ENCODE measurements at regions not wholly inside any gene's neighbourhood (a gene's known extent, or its start where the extent isn't known, plus 50 kb on each side); places are given as distances from the start of the nearest gene placed in this dataset.

DNA sequence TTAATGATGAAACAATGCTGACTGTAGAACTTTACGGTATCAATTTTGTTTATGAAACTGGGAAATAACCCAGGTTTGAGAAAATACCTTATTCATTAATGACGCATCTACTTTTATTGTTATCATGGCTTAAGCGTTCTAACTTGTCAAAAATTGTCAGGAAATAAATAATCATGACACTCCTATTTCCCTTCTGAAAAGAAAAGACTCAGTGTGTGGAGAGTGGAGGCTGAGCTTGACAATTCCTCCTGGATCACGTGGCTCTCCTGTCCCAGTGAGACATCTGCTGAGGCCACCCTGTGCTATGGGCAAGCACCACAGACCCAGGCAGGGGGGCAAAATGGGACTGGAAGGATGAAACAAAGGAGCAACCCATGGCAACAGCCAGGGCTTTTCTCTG lies 466.4 kb downstream of the ZNF608 start:
- no peak overlapping the region for H2AFZ ChIP-seq (ENCODE audit: low read length)
- no peaks in the 10 kb centered on the region for H3K36me3 ChIP-seq (ENCODE audit: insufficient read depth, low read length)
- no peak overlapping the region for H3K27ac ChIP-seq (ENCODE audit: low read depth, low read length)
- no peaks in the 10 kb centered on the region for H3K27me3 ChIP-seq (ENCODE audit: insufficient read depth, low read length)
- H4K20me1 ChIP-seq (ENCODE audit: insufficient read depth, low read length), result no peaks in the 10 kb centered on the region
- H3K4me1 ChIP-seq (ENCODE audit: insufficient read depth, low read length), result no peaks in the 10 kb centered on the region
- no peak overlapping the region for H3K4me3 ChIP-seq (ENCODE audit: insufficient read depth, low read length)
- no peak for DNase-seq (ENCODE audit: insufficient read length, low spot score, missing footprints)
- no peak overlapping the region for H3K4me2 ChIP-seq (ENCODE audit: insufficient read depth, low read length)
- H3K79me2 ChIP-seq (ENCODE audit: insufficient read depth, low read length), result no peaks in the 10 kb centered on the region
- H3K9me3 ChIP-seq (ENCODE audit: low read depth, low read length), result no peaks in the 10 kb centered on the region
- TF ChIP-seq, protein P1, sequence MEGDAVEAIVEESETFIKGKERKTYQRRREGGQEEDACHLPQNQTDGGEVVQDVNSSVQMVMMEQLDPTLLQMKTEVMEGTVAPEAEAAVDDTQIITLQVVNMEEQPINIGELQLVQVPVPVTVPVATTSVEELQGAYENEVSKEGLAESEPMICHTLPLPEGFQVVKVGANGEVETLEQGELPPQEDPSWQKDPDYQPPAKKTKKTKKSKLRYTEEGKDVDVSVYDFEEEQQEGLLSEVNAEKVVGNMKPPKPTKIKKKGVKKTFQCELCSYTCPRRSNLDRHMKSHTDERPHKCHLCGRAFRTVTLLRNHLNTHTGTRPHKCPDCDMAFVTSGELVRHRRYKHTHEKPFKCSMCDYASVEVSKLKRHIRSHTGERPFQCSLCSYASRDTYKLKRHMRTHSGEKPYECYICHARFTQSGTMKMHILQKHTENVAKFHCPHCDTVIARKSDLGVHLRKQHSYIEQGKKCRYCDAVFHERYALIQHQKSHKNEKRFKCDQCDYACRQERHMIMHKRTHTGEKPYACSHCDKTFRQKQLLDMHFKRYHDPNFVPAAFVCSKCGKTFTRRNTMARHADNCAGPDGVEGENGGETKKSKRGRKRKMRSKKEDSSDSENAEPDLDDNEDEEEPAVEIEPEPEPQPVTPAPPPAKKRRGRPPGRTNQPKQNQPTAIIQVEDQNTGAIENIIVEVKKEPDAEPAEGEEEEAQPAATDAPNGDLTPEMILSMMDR (IDR thresholded peaks at IDR 0.05; ENCODE audit: extremely low read depth, low read depth, low read length), result no peak

DNA sequence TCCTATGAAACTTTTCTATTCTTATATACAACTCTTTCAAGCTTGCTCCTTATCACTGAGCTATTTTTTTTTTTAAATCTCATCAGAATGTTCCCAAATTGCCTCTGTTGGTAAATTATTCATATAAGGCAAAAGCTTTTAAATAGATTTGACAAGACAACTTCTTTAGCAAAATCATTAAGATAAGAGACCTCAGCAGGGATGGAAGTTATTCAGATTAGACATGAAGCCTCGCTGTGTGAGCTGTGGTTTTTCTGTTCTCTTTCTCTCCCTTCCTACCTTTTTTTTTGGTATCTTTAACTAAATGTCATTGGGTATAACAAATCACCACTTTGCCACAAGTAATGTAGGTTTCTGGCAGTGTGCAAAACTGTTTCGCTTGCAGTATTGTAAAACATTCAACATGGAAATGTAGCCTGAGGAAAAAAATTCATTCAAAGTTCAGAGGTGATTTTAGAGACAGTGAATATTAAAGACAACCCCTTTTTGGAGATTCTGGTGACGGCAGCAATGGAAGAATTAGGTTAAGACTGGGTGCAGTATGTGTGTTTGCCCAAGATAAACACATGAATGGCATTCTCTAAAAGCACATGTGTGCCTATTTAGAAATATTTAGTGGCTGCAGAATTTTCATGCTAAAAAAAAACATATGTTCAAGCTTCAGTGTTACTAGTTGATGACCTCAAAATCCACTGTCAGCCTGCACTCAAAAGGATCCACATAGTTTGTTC lies 467.1 kb downstream of the ZNF608 start:
- H3K36me3 ChIP-seq (ENCODE audit: insufficient read depth, low read length), result no peaks in the 10 kb centered on the region
- no peaks in the 10 kb centered on the region for H4K20me1 ChIP-seq (ENCODE audit: insufficient read depth, low read length)
- no peaks in the 10 kb centered on the region for H3K27me3 ChIP-seq (ENCODE audit: insufficient read depth, low read length)
- no peak overlapping the region for H3K4me3 ChIP-seq (ENCODE audit: insufficient read depth, low read length)
- no peak for DNase-seq (ENCODE audit: insufficient read length, low spot score, missing footprints)
- H3K79me2 ChIP-seq (ENCODE audit: insufficient read depth, low read length), result no peaks in the 10 kb centered on the region
- TF ChIP-seq, protein P1 (IDR thresholded peaks at IDR 0.05; ENCODE audit: extremely low read depth, low read depth, low read length), result no peak
- H3K4me1 ChIP-seq (ENCODE audit: insufficient read depth, low read length), result no peaks in the 10 kb centered on the region
- no peak overlapping the region for H3K27ac ChIP-seq (ENCODE audit: low read depth, low read length)
- no peaks in the 10 kb centered on the region for H3K9me3 ChIP-seq (ENCODE audit: low read depth, low read length)
- H2AFZ ChIP-seq (ENCODE audit: low read length), result no peak overlapping the region
- no peak overlapping the region for H3K4me2 ChIP-seq (ENCODE audit: insufficient read depth, low read length)

DNA sequence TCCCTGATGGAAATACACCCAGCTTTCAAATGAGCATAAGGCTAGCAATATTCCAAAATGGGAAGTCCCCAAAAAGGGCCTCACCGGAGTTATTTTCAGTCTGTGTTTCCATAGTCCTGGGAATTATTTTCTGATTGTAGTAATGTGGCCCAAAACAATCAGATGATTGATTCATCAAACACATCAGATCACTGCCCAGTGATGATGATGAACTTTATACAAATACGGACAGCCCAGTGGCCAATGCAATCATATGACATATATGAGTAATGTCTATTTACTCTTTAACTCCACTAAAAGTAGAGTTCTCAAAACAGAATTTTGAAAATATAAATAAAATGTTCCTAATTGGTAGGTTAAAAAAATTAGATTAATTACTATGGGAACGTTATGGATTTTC lies 467.8 kb downstream of the ZNF608 start:
- H3K4me2 ChIP-seq (ENCODE audit: insufficient read depth, low read length), result no peak overlapping the region
- no peak for DNase-seq (ENCODE audit: insufficient read length, low spot score, missing footprints)
- H2AFZ ChIP-seq (ENCODE audit: low read length), result no peak overlapping the region
- H3K79me2 ChIP-seq (ENCODE audit: insufficient read depth, low read length), result no peaks in the 10 kb centered on the region
- no peaks in the 10 kb centered on the region for H3K36me3 ChIP-seq (ENCODE audit: insufficient read depth, low read length)
- H4K20me1 ChIP-seq (ENCODE audit: insufficient read depth, low read length), result no peaks in the 10 kb centered on the region
- TF ChIP-seq, protein P1 (IDR thresholded peaks at IDR 0.05; ENCODE audit: extremely low read depth, low read depth, low read length), result no peak
- no peak overlapping the region for H3K27ac ChIP-seq (ENCODE audit: low read depth, low read length)
- H3K4me1 ChIP-seq (ENCODE audit: insufficient read depth, low read length), result no peaks in the 10 kb centered on the region
- H3K4me3 ChIP-seq (ENCODE audit: insufficient read depth, low read length), result no peak overlapping the region
- H3K9me3 ChIP-seq (ENCODE audit: low read depth, low read length), result no peaks in the 10 kb centered on the region
- no peaks in the 10 kb centered on the region for H3K27me3 ChIP-seq (ENCODE audit: insufficient read depth, low read length)

DNA sequence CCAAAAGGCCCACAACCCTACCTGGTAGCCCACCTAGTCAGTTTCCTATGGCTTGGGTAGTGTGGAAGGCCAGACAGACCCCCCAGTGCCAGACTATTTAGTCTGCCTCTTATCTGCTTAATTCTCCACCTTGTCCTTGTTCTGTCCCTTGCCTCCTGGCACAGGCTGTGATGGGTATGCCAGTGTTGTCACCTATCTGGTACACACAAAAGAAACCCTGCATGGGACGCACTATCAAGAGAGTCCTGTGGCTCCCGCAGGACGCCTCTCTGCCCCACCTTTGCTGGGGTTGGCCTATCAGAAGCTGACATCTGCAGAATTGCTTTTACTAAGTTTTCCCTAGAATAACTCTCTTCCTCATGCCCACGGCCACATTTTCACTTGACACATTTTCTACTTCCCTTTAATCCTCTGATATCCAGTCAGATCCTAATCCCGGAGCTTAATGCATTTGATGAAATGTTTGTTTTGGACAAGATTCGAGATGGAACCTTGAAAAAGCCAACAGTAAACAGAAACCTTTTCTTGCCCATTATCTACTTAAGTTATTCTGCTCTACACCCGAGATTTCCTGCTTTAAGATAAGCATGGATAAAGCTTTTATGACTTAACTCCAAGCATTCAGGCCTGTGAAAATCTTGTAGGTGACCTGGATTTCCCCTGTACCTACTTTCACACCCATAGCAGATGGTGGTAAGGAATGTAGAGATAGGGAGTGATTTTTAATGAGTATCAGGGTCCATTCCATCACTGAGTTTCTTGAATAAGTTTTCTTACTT lies 468.5 kb downstream of the ZNF608 start:
- Histone ChIP-seq H2AFZ (ENCODE audit: low read length) (no peak overlapping the region), H4K20me1 (ENCODE audit: insufficient read depth, low read length) (no peaks in the 10 kb centered on the region), H3K79me2 (ENCODE audit: insufficient read depth, low read length) (no peaks in the 10 kb centered on the region), H3K4me2 (ENCODE audit: insufficient read depth, low read length) (no peak overlapping the region), H3K4me3 (ENCODE audit: insufficient read depth, low read length) (no peak overlapping the region), H3K27ac (ENCODE audit: low read depth, low read length) (no peak overlapping the region), H3K27me3 (ENCODE audit: insufficient read depth, low read length) (no peaks in the 10 kb centered on the region), H3K4me1 (ENCODE audit: insufficient read depth, low read length) (no peaks in the 10 kb centered on the region), H3K9me3 (ENCODE audit: low read depth, low read length) (no peaks in the 10 kb centered on the region), H3K36me3 (ENCODE audit: insufficient read depth, low read length) (no peaks in the 10 kb centered on the region)
- TF ChIP-seq, protein P1 (IDR thresholded peaks at IDR 0.05; ENCODE audit: extremely low read depth, low read depth, low read length), result no peak
- DNase-seq (ENCODE audit: insufficient read length, low spot score, missing footprints), result no peak
